Adrenal gland (tissue), 5 donors: ENCODE measurements at regions not wholly inside any gene's neighbourhood (a gene's known extent, or its start where the extent isn't known, plus 50 kb on each side); places are given as distances from the start of the nearest gene placed in this dataset.

Experiments used
- POLR2A ChIP-seq, 2 donors: fragments of 450-650 bp; IDR thresholded peaks; one replicate each; pipeline ENCODE4 v1.6.1; 2017; ENCODE audit warnings: antibody characterized with exemption in 2 of 2, mild to moderate bottlenecking in 2 of 2, moderate library complexity in 1 of 2
- TF ChIP-seq, protein P1 (sequence below), 6 experiments: fragments of 450-650 bp in 4 of 6; fragments of 200-600 bp in 2 of 6; sonication (generic) in 1 of 6; IDR thresholded peaks; 1 replicate in 5 of 6; 2 replicates in 1 of 6; pipeline versions ENCODE4 v1.5.1 to v1.8.0; 2016 to 2021; ENCODE audit warnings: antibody characterized with exemption in 6 of 6, mild to moderate bottlenecking in 2 of 6, moderate library complexity in 1 of 6
- donor health status: DM: no; HTN: no; CAD: no.

DNA sequence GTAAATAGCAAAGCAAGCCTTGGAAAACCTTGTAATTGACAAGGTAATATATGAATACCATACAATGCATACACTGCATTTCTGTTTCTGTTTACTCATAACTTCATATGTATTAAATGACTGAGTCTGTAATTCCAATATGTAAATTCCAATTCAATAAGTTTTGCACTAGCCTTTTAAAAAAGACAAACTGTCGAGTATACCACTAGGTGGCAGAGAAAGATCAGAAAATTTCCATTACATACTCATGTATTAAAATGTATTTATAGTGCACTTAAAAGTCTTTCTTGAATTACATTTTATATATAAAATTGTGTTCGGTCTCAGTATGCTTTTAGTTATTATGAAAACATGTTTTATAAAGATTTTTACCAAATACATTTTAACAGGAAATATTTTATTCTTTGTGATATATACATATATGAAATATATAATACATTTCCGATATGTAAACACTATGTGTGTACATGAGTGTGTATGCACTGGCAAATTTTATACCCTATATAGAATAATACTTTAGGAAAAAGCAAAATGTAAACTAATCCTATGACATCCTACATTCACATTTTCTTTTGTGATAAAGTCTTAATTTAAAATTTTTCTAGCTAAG is 216.8 kb downstream of the VGLL3 start:
- no peak for TF ChIP-seq POLR2A (IDR thresholded peaks at IDR 0.05)
- TF ChIP-seq, protein P1, sequence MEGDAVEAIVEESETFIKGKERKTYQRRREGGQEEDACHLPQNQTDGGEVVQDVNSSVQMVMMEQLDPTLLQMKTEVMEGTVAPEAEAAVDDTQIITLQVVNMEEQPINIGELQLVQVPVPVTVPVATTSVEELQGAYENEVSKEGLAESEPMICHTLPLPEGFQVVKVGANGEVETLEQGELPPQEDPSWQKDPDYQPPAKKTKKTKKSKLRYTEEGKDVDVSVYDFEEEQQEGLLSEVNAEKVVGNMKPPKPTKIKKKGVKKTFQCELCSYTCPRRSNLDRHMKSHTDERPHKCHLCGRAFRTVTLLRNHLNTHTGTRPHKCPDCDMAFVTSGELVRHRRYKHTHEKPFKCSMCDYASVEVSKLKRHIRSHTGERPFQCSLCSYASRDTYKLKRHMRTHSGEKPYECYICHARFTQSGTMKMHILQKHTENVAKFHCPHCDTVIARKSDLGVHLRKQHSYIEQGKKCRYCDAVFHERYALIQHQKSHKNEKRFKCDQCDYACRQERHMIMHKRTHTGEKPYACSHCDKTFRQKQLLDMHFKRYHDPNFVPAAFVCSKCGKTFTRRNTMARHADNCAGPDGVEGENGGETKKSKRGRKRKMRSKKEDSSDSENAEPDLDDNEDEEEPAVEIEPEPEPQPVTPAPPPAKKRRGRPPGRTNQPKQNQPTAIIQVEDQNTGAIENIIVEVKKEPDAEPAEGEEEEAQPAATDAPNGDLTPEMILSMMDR (IDR thresholded peaks at IDR 0.05) = peak; percentile 10 to 54 (median 26)
